PC-9 (cell line): ENCODE measurements at regions not wholly inside any gene's neighbourhood (a gene's known extent, or its start where the extent isn't known, plus 50 kb on each side); places are given as distances from the start of the nearest gene placed in this dataset.

ENCODE experiments used
- BruUV-seq: library from RNA; stranded (reverse); fragments of 400-500 nt; replicated peaks from 2 replicates; lab custom pipeline; 2021; lab: Mats Ljungman, UMichigan
- CTCF ChIA-PET: fragments of 300-600 bp; sonication (Branson Sonifier 250); formaldehyde crosslinking; loops from one replicate; lab custom pipeline; 2022; ENCODE audit warnings: antibody characterized with exemption; lab: Charles Lee
- POLR2A ChIA-PET: fragments of 300-600 bp; sonication (Branson Sonifier 250); formaldehyde crosslinking; loops from one replicate; lab custom pipeline; 2022; ENCODE audit warnings: antibody characterized with exemption; ENCODE audit not compliant: unreplicated experiment; lab: Charles Lee
- DNase-seq, 2 experiments: peaks; one replicate each; pipeline versions ENCODE4 v3.0.0 to v3.0.0-alpha.2; 2015 to 2022; ENCODE audit warnings: mixed read lengths in 1 of 2
- H2AFZ ChIP-seq: fragments of 200-600 bp; sonication (generic); 2 replicates; pipeline ENCODE4 v1.8.1; 2017; ENCODE audit warnings: antibody characterized with exemption
- H3F3A ChIP-seq: fragments of 200-600 bp; sonication (generic); 2 replicates; pipeline ENCODE4 v1.8.1; 2017; ENCODE audit warnings: antibody characterized with exemption, mild to moderate bottlenecking, low read depth; ENCODE audit not compliant: insufficient read depth
- H3K27ac ChIP-seq: fragments of 200-600 bp; sonication (generic); 2 replicates; pipeline ENCODE4 v1.6.1; 2016; ENCODE audit warnings: mixed run types
- H3K27me3 ChIP-seq: fragments of 200-600 bp; sonication (generic); 2 replicates; pipeline ENCODE4 v1.6.1; 2016; ENCODE audit warnings: low read depth, mixed run types; ENCODE audit not compliant: insufficient read depth
- H3K36me3 ChIP-seq: fragments of 200-600 bp; sonication (generic); 2 replicates; pipeline ENCODE4 v1.6.1; 2016; ENCODE audit warnings: low read depth, mixed run types
- H3K4me1 ChIP-seq: fragments of 200-600 bp; sonication (generic); replicated peaks from 2 replicates; pipeline ENCODE4 v1.6.1; 2016; ENCODE audit warnings: mixed run types; ENCODE audit not compliant: insufficient read depth
- H3K4me2 ChIP-seq: fragments of 200-600 bp; sonication (generic); 2 replicates; pipeline ENCODE4 v1.6.1; 2017; ENCODE audit warnings: mixed run types
- H3K4me3 ChIP-seq: fragments of 200-600 bp; sonication (generic); 2 replicates; pipeline ENCODE4 v1.6.1; 2016; ENCODE audit warnings: mixed run types
- H3K79me2 ChIP-seq: fragments of 200-600 bp; sonication (generic); 2 replicates; pipeline ENCODE4 v1.6.1; 2017; ENCODE audit warnings: low read depth, mixed run types
- H3K9me2 ChIP-seq: fragments of 200-600 bp; sonication (generic); 2 replicates; pipeline ENCODE4 v1.8.1; 2017; ENCODE audit warnings: mild to moderate bottlenecking; ENCODE audit not compliant: insufficient read depth
- H3K9me3 ChIP-seq: fragments of 200-600 bp; sonication (generic); 2 replicates; pipeline ENCODE4 v1.8.1; 2016; ENCODE audit warnings: low read depth; ENCODE audit not compliant: insufficient read depth
- H4K20me1 ChIP-seq: fragments of 200-600 bp; sonication (generic); 2 replicates; pipeline ENCODE4 v1.8.1; 2017; ENCODE audit not compliant: insufficient read depth
- EZH2 ChIP-seq: fragments of 200-600 bp; sonication (generic); IDR thresholded peaks from 2 replicates; pipeline ENCODE4 v1.8.0; 2017; ENCODE audit warnings: antibody characterized with exemption, low read depth
- intact Hi-C: fragments of 100-400 bp; cut with micrococcal nuclease; formaldehyde crosslinking; loops from one replicate; pipeline ENCODE4 v1.10.0; 2022; ENCODE audit not compliant: unreplicated experiment
- TF ChIP-seq, protein P1 (sequence below): fragments of 200-600 bp; sonication (generic); conservative IDR thresholded peaks from 2 replicates; pipeline ENCODE4 v1.6.1; 2017; ENCODE audit warnings: mixed run types, antibody characterized with exemption, mild to moderate bottlenecking, moderate library complexity

DNA sequence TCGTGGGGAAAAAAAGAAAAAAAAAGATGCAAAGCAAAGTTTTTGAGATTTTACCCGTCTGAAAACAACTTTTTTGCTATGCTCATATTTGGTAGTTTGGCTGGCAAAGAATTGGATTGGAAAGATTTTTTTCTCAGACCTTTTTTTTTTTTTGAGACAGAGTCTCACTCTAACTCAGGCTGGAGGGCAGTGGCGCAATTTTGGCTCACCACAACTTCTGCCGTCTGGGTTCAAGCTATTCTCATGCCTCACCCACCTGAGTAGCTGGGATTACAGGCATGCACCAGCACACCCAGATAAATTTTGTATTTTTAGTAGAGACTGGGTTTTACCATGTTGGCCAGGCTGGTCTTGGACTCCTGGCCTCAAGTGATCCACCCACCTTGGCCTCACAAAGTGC lies 56.3 kb upstream of the TANC1 start:
- intact Hi-C loops, result no loop called here
- Histone ChIP-seq H4K20me1 (no peaks in the 10 kb centered on the region), H2AFZ (no peak overlapping the region), H3K36me3 (no peaks in the 10 kb centered on the region), H3K4me1 (no peaks in the 10 kb centered on the region), H3F3A (no peaks in the 10 kb centered on the region), H3K9me2 (no peaks in the 10 kb centered on the region), H3K27ac (no peak overlapping the region), H3K4me2 (no peak overlapping the region), H3K9me3 (no peaks in the 10 kb centered on the region), H3K4me3 (no peak overlapping the region), H3K27me3 (no peaks in the 10 kb centered on the region), H3K79me2 (no peaks in the 10 kb centered on the region)
- DNase-seq, result no peak
- BruUV-seq, result no TSS peak
- CTCF ChIA-PET, result no interaction called here
- POLR2A ChIA-PET, result no interaction called here
- TF ChIP-seq EZH2, result no peak
- TF ChIP-seq, protein P1, sequence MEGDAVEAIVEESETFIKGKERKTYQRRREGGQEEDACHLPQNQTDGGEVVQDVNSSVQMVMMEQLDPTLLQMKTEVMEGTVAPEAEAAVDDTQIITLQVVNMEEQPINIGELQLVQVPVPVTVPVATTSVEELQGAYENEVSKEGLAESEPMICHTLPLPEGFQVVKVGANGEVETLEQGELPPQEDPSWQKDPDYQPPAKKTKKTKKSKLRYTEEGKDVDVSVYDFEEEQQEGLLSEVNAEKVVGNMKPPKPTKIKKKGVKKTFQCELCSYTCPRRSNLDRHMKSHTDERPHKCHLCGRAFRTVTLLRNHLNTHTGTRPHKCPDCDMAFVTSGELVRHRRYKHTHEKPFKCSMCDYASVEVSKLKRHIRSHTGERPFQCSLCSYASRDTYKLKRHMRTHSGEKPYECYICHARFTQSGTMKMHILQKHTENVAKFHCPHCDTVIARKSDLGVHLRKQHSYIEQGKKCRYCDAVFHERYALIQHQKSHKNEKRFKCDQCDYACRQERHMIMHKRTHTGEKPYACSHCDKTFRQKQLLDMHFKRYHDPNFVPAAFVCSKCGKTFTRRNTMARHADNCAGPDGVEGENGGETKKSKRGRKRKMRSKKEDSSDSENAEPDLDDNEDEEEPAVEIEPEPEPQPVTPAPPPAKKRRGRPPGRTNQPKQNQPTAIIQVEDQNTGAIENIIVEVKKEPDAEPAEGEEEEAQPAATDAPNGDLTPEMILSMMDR, result no peak

DNA sequence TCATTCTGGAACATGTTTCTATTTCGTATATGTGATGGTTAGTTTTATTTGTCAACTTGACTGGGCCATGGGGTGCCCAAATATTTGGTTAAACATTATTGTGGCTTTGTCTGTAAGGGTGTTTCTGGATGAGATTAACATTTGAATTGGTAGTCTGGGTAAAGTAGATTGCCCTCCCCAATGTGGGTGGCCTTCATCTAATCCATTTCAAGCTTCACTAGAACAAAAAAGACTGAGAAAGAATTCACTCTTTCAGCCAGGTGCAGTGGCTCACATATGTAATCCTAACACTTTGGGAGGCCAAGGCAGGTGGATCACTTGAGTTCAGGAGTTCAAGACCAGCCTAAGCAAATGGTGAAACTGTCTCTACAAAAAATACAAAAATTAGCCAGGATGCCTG lies 55.7 kb upstream of the TANC1 start:
- H3K4me2 ChIP-seq, result no peak overlapping the region
- no peak overlapping the region for H3K27ac ChIP-seq
- ChIA-PET CTCF (no interaction called here), POLR2A (no interaction called here)
- no peaks in the 10 kb centered on the region for H3F3A ChIP-seq
- no peak overlapping the region for H3K4me3 ChIP-seq
- intact Hi-C loops, result no loop called here
- H3K4me1 ChIP-seq, result no peaks in the 10 kb centered on the region
- TF ChIP-seq EZH2, result no peak
- TF ChIP-seq, protein P1, result no peak
- no peak for DNase-seq
- H3K36me3 ChIP-seq, result no peaks in the 10 kb centered on the region
- no TSS peak for BruUV-seq
- H3K9me3 ChIP-seq, result no peaks in the 10 kb centered on the region
- no peaks in the 10 kb centered on the region for H3K27me3 ChIP-seq
- H3K79me2 ChIP-seq, result no peaks in the 10 kb centered on the region
- H4K20me1 ChIP-seq, result no peaks in the 10 kb centered on the region
- no peaks in the 10 kb centered on the region for H3K9me2 ChIP-seq
- no peak overlapping the region for H2AFZ ChIP-seq

DNA sequence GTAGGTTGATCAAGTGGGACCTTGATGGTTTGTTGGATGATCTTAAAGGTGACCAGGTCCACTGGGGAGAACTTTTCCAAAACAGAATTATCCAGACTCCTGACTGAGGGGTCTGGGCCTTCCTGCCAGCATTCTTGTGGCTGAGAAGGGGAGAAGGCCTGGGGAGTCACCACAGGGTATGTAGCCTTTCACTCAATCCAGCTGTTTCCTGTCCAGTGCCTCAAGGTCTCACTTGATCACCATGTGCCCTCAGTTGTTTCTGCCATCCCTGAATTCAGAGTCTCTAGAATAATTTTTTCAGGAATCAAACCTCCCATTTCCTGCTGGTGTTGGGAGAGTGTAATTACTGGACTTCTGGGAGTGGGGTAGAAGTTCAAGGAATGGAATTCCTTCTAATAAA lies 54.4 kb upstream of the TANC1 start:
- Histone ChIP-seq H2AFZ (no peak overlapping the region), H3F3A (no peaks in the 10 kb centered on the region), H3K4me3 (no peak overlapping the region), H3K9me3 (no peaks in the 10 kb centered on the region), H3K4me1 (no peaks in the 10 kb centered on the region), H3K27ac (no peak overlapping the region), H3K36me3 (no peaks in the 10 kb centered on the region), H3K9me2 (no peaks in the 10 kb centered on the region), H3K27me3 (no peaks in the 10 kb centered on the region), H4K20me1 (no peaks in the 10 kb centered on the region), H3K79me2 (no peaks in the 10 kb centered on the region), H3K4me2 (no peak overlapping the region)
- no peak for DNase-seq
- TF ChIP-seq, protein P1, result no peak
- no peak for TF ChIP-seq EZH2
- BruUV-seq, result no TSS peak
- CTCF ChIA-PET, result interaction anchor here (0.6 kb wide), 1 partner anchor 128 kb away, joined by 3 read pairs; no protein-coding TSS in a partner anchor
- intact Hi-C loops, result no loop called here
- POLR2A ChIA-PET, result no interaction called here
